ENCODE measurements at regions not wholly inside any gene's neighbourhood (a gene's known extent, or its start where the extent isn't known, plus 50 kb on each side); places are given as distances from the start of the nearest gene placed in this dataset.

DNA sequence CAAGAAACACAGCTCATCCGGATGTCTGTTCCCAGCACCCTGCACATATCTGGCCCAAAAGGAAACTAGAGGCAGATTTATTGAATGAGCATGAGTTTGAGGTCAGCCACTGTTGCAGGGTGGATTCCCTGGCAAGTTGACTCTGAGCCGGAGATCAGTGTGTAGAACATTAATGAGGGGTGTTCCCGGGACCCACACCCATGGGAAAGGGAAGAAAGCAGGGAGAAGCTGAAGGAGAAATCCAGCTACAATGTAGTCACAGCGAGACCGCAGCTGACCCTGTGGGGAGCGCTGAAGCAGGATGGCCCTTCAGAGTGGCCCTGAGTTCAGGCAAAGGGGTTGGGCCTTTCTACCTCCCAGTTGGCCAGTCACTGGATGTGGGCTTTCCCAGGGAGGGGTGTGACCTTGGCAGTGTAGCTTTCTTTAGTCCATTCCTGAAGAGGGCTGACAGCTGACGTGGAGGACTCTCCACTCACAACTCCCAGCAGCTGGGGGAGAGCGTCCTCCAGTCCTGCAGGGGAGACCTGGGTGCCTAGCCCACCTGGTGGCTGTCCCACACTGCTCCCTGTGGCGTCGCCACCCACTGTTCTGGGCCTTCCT is 324.2 kb upstream of the ZMIZ1 start:
- Mint-ChIP-seq H3K4me3 (ENCODE audit: low read depth, unreplicated experiment) (no peak overlapping the region), H3K27me3 (ENCODE audit: unreplicated experiment) (peaks cover 62% of the 10 kb centered on the region), H3K27ac (ENCODE audit: unreplicated experiment) (no peak overlapping the region), H3K4me1 (ENCODE audit: low read depth, unreplicated experiment) (peaks cover 10% of the 10 kb centered on the region), H3K36me3 (ENCODE audit: insufficient read depth, unreplicated experiment) (no peaks in the 10 kb centered on the region), H3K9me3 (ENCODE audit: low read depth, unreplicated experiment) (peaks cover 3% of the 10 kb centered on the region)
- intact Hi-C loops (cut with micrococcal nuclease; ENCODE audit: unreplicated experiment): no loop called here
- no peak for DNase-seq
- TF ChIP-seq, protein P1, sequence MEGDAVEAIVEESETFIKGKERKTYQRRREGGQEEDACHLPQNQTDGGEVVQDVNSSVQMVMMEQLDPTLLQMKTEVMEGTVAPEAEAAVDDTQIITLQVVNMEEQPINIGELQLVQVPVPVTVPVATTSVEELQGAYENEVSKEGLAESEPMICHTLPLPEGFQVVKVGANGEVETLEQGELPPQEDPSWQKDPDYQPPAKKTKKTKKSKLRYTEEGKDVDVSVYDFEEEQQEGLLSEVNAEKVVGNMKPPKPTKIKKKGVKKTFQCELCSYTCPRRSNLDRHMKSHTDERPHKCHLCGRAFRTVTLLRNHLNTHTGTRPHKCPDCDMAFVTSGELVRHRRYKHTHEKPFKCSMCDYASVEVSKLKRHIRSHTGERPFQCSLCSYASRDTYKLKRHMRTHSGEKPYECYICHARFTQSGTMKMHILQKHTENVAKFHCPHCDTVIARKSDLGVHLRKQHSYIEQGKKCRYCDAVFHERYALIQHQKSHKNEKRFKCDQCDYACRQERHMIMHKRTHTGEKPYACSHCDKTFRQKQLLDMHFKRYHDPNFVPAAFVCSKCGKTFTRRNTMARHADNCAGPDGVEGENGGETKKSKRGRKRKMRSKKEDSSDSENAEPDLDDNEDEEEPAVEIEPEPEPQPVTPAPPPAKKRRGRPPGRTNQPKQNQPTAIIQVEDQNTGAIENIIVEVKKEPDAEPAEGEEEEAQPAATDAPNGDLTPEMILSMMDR (IDR thresholded peaks at IDR 0.05; ENCODE audit: unreplicated experiment): no peak
- BruUV-seq (replicated peaks): no TSS peak
- CTCF ChIA-PET: interaction anchor here (0.5 to 0.6 kb wide), 2 partner anchors 87 to 323 kb away, joined by 3 to 4 read pairs; no protein-coding TSS in a partner anchor

DNA sequence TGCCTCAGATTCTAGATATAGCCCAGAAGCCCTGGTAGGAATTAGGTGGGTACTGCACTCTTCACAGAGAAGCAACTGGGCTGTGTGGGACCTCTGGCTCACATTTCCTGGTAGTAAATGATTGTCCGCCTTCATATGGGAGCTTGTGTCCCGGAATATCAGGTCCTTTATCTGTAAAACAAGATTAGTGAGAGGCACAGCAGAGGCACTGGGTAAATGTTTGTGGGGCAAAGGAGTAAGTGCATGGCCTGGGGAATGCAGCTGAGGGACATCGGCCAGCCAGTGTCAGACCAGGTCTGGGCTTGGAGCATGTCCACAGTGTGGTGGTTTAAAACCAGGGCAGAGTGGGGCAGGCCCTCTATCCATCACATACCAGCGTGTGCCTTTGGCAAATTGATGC is 323.3 kb upstream of the ZMIZ1 start:
- TF ChIP-seq, protein P1 (IDR thresholded peaks at IDR 0.05; ENCODE audit: unreplicated experiment): no peak
- no TSS peak for BruUV-seq (replicated peaks)
- no peak overlapping the region for H3K4me3 Mint-ChIP-seq (ENCODE audit: low read depth, unreplicated experiment)
- H3K36me3 Mint-ChIP-seq (ENCODE audit: insufficient read depth, unreplicated experiment): no peaks in the 10 kb centered on the region
- H3K9me3 Mint-ChIP-seq (ENCODE audit: low read depth, unreplicated experiment): peaks cover 3% of the 10 kb centered on the region
- peaks cover 53% of the 10 kb centered on the region for H3K27me3 Mint-ChIP-seq (ENCODE audit: unreplicated experiment)
- intact Hi-C loops (cut with micrococcal nuclease; ENCODE audit: unreplicated experiment): no loop called here
- no peak for DNase-seq
- CTCF ChIA-PET: no interaction called here
- peaks cover 10% of the 10 kb centered on the region for H3K4me1 Mint-ChIP-seq (ENCODE audit: low read depth, unreplicated experiment)
- no peak overlapping the region for H3K27ac Mint-ChIP-seq (ENCODE audit: unreplicated experiment)

DNA sequence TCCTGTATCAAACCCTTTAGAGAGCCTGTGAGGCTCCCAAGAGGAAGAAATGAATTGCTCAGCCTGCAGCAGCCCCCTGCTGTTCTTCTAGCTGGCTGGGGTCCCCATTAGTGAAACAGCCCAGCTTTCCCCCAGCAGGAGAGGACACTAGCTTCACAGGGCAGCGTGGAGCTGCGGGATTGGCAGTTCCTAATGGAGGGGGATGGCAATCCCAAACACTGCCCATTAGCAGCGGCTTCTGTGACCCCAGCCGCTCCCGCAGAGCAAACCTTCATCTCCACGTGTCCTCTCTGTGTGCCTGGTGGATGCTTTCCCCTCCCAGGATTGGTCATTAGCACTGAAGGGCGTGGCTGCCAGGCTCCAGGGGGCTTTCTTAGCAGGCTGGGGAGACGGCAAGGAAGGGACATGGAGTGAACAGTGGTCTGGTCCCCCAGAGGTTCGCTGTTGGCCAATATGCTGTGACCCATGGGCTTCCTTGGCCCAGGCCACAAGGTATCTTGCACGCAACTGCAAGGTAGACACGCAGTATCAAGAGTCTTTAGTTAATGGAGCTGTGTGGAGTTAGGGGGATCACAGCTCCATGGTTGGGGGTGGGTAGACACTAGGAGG is 322.5 kb upstream of the ZMIZ1 start:
- no TSS peak for BruUV-seq (replicated peaks)
- peaks cover 3% of the 10 kb centered on the region for H3K9me3 Mint-ChIP-seq (ENCODE audit: low read depth, unreplicated experiment)
- TF ChIP-seq, protein P1 (IDR thresholded peaks at IDR 0.05; ENCODE audit: unreplicated experiment): no peak
- intact Hi-C loops (cut with micrococcal nuclease; ENCODE audit: unreplicated experiment): no loop called here
- H3K36me3 Mint-ChIP-seq (ENCODE audit: insufficient read depth, unreplicated experiment): no peaks in the 10 kb centered on the region
- H3K27me3 Mint-ChIP-seq (ENCODE audit: unreplicated experiment): peaks cover 45% of the 10 kb centered on the region
- CTCF ChIA-PET: no interaction called here
- H3K4me1 Mint-ChIP-seq (ENCODE audit: low read depth, unreplicated experiment): peaks cover 10% of the 10 kb centered on the region
- no peak overlapping the region for H3K4me3 Mint-ChIP-seq (ENCODE audit: low read depth, unreplicated experiment)
- DNase-seq: no peak
- no peak overlapping the region for H3K27ac Mint-ChIP-seq (ENCODE audit: unreplicated experiment)

DNA sequence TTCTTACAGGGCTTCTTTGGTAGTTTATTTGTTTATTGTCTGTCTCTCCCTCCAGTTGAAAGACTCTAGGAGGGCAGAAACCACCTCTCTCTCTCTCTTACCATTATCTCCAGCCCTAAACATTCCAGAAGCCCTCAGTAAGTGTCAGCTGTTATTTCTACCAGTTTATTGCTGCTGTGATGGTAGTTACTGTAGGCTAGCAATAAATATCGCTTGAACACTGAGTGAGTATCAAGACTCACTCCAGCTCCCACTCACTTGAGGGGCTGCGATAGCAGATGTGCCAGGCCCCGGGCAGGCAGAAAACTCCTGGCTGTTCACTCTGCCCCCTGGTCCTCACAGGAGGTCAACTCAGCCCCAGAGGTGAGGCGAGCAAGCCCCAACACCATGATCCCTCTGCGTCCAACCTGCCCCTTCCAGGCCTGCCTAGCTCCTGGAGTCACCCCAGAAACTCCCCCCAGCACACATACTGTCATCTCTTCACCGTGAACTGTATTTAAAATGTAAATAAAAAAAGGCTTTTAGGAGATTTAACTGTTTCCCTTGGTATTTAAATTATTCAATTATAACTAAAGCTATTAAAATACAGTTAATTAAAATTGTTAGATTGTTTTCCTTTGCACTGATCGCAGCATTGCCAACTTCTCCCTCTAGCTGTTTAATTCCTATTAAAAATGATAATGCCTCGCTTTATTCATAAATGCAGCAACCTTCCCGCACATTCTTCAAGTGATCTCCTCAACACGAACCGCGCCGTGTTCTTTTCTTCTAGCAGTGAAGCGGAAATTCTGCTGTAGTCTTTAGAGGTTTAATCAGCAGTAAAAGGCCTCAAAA is 321.1 kb upstream of the ZMIZ1 start:
- CTCF ChIA-PET: no interaction called here
- no peak overlapping the region for H3K27ac Mint-ChIP-seq (ENCODE audit: unreplicated experiment)
- H3K4me1 Mint-ChIP-seq (ENCODE audit: low read depth, unreplicated experiment): peaks cover 16% of the 10 kb centered on the region
- no TSS peak for BruUV-seq (replicated peaks)
- H3K4me3 Mint-ChIP-seq (ENCODE audit: low read depth, unreplicated experiment): no peak overlapping the region
- DNase-seq: no peak
- intact Hi-C loops (cut with micrococcal nuclease; ENCODE audit: unreplicated experiment): no loop called here
- TF ChIP-seq, protein P1 (IDR thresholded peaks at IDR 0.05; ENCODE audit: unreplicated experiment): no peak
- peaks cover 40% of the 10 kb centered on the region for H3K27me3 Mint-ChIP-seq (ENCODE audit: unreplicated experiment)
- peaks cover 3% of the 10 kb centered on the region for H3K9me3 Mint-ChIP-seq (ENCODE audit: low read depth, unreplicated experiment)
- no peaks in the 10 kb centered on the region for H3K36me3 Mint-ChIP-seq (ENCODE audit: insufficient read depth, unreplicated experiment)
